GM18502 (cell line): ENCODE measurements at regions not wholly inside any gene's neighbourhood (a gene's known extent, or its start where the extent isn't known, plus 50 kb on each side); places are given as distances from the start of the nearest gene placed in this dataset.

Source experiments
- ATAC-seq: cut with Tn5 transposase; IDR thresholded peaks from one replicate; pipeline ENCODE4 v1.9.1; 2021; ENCODE audit warnings: mild to moderate bottlenecking; ENCODE audit not compliant: unreplicated experiment, poor library complexity

- ATAC-seq, result no peak
Measured at GRCh38 chr9:118538959-118539358, 830.3 kb downstream of the BRINP1 start.

GRCh38 chr9:118553465-118553864 lies 815.8 kb downstream of the BRINP1 start:
- ATAC-seq, result no peak

- ATAC-seq, result no peak
Measured at GRCh38 chr9:118554987-118555386, 814.2 kb downstream of the BRINP1 start.

GRCh38 chr9:118558026-118558425 lies 811.2 kb downstream of the BRINP1 start:
- ATAC-seq, result no peak

- no peak for ATAC-seq
Measured at GRCh38 chr9:118558891-118559290, 810.3 kb downstream of the BRINP1 start.

GRCh38 chr9:118561051-118561450 lies 808.2 kb downstream of the BRINP1 start:
- ATAC-seq, result no peak

GRCh38 chr9:118563677-118564076 lies 805.6 kb downstream of the BRINP1 start:
- no peak for ATAC-seq

GRCh38 chr9:118567861-118568260 lies 801.4 kb downstream of the BRINP1 start:
- ATAC-seq, result no peak

GRCh38 chr9:118568704-118569103 lies 800.5 kb downstream of the BRINP1 start:
- no peak for ATAC-seq

GRCh38 chr9:118569148-118569547 lies 800.1 kb downstream of the BRINP1 start:
- ATAC-seq, result no peak

GRCh38 chr9:118570066-118570465 lies 799.2 kb downstream of the BRINP1 start:
- ATAC-seq, result no peak

GRCh38 chr9:118575341-118576070 lies 793.7 kb downstream of the BRINP1 start:
- no peak for ATAC-seq

- no peak for ATAC-seq
Measured at GRCh38 chr9:118577121-118577520, 792.1 kb downstream of the BRINP1 start.

GRCh38 chr9:118578467-118578866 lies 790.8 kb downstream of the BRINP1 start:
- no peak for ATAC-seq

GRCh38 chr9:118583414-118583813 lies 785.8 kb downstream of the BRINP1 start:
- ATAC-seq, result no peak

- ATAC-seq, result no peak
Measured at GRCh38 chr9:118586978-118587377, 782.3 kb downstream of the BRINP1 start.

- ATAC-seq, result no peak
Measured at GRCh38 chr9:118594428-118594827, 774.8 kb downstream of the BRINP1 start.

- ATAC-seq, result no peak
Measured at GRCh38 chr9:118595719-118596305, 773.4 kb downstream of the BRINP1 start.

- ATAC-seq, result no peak
Measured at GRCh38 chr9:118596374-118597015, 772.7 kb downstream of the BRINP1 start.

- ATAC-seq, result no peak
Measured at GRCh38 chr9:118606668-118607067, 762.6 kb downstream of the BRINP1 start.

- ATAC-seq, result no peak
Measured at GRCh38 chr9:118609355-118610044, 759.7 kb downstream of the BRINP1 start.
